ENCODE measurements at regions not wholly inside any gene's neighbourhood (a gene's known extent, or its start where the extent isn't known, plus 50 kb on each side); places are given as distances from the start of the nearest gene placed in this dataset.

DNA sequence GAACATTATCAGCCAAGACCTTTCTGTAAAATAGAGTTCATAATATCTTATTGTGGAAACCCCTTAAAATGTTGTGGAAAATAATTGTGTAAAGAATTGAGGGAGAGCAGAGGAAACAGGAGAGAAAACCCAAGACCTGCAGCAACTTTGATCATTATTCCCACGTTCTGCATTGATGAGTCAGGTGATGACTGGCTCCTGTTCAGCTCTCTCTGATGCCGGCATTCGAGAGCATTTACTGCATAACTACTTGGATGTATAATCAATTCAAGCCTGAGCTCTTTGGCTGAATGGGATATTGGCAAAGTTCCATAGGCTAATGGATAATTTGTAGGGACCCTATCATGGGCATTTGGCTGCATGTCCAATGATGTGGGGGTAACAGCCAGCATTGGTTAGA, 176.3 kb upstream of the ARID2 start:
- no peak for DNase-seq

GRCh38 chr12:45557016-45557415, 172.5 kb upstream of the ARID2 start:
- peak; percentile 75 for DNase-seq

DNA sequence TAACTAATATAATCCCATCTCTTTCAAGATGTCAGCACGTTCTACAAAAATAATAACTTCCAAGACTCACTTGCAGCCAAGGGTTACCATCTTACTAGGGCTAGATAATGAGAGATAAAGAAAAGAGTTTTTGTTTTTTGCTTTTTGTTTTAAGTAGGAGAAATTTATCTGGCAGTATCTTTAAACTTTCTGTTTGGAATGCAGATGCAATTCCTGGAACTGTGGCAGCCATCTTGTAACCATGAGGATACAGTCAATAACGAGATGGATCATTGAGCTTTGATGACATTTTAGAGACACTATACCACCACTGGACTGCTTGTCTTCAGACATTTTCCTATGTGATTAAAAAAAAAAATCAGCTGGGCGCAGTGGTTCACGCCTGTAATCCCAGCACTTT, 171.2 kb upstream of the ARID2 start:
- DNase-seq, result no peak

DNA sequence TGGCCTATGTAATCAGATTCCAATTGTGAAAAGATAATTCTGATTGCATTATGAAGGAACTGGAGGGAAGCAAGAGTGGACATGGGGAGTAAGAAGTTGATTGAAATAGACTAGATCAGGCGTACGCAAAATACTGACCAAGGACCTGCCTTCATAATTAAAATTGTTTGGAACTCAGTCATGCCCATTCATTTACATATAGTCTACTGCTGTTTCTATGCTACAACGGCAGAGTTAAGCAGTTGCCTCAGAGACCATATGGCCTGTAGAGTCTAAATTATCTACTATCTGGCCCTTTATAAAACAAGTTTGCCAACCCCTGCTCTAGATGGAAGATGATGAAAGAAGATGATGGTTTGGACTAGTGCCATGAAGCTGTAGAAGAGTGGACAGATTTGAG, 170.0 kb upstream of the ARID2 start:
- no peak for DNase-seq

DNA sequence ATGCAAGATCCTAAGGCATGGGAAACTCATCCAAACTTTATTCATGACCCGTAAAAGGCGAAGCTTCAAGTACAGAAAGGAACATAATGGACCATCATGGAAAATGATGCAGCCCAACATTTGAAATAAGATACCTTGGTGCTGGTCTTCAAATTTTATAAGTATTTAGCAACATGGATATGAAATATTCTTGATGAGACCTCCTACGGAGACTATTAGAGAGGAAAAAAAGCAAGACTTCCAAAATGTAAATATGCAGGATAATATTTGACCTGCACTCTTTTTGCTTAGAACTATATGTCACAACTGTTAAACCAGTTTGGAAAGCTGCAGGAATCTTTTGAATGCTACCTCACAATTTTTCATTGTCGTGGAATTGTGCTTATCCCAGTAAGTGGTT, 168.8 kb upstream of the ARID2 start:
- DNase-seq, result no peak

DNA sequence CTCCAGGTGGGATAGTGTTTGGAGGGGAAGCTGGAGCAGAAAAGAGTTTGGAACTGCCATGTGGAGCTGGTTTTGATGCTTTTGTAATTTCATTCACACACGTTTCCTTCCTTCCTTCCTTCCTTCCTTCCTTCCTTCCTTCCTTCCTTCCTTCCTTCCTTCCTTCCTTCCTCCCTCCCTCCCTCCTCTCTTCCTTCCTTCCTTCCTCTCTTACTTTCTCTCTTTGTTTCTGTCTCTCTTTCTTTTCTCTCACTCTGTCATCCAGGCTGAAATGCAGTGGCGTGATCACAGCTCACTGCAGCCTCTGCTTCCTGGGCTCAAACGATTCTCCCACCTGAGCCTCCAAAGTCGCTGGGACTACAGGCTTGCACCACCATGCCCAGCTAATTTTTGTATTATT, 168.0 kb upstream of the ARID2 start:
- no peak for DNase-seq

DNA sequence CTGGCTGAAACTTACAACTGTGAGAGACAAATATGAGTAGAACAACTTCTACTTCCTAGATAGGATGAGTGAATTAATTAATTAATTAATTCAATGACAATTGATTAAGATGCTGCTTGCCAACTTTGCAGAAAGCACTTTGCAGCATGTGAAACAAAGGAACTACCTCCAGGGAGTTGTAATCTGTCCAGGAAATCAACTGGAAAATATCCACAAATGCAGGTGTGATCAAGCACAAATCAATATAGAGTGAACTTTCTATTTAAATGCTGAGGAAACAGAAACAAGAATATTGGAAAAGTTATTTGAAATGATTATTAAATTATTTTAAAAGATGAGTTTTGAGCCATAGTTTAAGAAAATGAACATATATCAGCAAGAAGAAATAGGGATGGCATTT, 163.9 kb upstream of the ARID2 start:
- no peak for DNase-seq

- no peak for DNase-seq
Observed at GRCh38 chr12:45566257-45566656, 163.2 kb upstream of the ARID2 start.

DNA sequence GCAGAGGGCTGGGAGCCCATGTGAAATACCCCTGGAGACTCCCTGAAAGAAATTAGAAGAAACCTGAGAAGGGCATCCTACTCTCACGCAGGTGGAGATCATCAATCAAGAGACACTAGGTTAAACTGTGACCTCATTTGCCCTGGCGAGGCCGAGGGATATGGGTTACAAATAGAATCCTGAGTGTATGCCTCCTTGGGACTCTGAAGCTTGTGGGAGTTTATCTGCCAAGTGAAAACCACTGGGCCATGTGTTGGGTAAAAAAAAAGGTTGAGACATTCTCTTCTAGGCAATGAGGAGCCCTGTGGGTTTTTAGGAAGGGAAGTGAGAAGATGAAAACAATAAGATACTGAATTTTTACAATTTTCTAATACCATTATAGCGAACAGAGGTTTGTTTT, 160.7 kb upstream of the ARID2 start:
- peak; percentile 92 for DNase-seq

GRCh38 chr12:45570501-45570900, 159.0 kb upstream of the ARID2 start:
- no peak for DNase-seq

DNA sequence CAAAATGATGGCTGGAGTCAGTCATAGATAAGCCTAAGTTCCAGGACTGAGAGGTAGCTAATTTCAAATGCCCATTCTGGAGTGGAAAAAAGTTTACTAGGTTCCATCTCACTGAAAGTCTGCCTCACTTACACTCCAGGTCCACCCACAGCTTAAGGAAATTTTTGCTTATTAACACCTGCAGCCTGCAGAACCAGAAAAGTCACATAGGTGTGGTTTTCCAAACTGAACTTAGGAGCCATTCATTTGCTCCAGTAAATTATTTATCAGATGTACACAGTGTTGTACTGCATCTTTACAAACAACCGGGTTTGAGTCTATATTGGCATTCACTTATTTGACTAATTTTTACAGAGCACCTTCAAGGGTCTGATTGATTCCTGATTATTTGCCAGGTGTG, 157.4 kb upstream of the ARID2 start:
- no peak for DNase-seq

DNA sequence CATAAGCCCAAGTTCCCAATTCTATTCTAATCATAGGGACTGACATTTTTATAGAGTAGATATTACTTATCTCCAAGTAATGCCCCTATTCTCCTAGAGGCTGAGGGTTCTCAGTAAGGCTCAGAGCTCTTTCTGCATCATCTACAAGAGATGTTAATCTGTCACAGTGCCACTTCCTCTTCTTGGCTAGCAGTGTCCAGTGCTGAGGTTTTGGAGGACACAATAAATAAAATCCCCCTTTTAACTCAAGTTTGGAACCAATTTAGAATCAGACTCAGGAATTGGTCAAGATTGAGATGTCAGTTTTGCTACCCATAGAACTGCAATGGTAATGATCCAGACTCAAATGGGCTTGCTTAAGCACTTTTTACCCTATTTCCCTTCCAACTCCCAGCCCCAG, 154.1 kb upstream of the ARID2 start:
- peak; percentile 76 for DNase-seq

DNA sequence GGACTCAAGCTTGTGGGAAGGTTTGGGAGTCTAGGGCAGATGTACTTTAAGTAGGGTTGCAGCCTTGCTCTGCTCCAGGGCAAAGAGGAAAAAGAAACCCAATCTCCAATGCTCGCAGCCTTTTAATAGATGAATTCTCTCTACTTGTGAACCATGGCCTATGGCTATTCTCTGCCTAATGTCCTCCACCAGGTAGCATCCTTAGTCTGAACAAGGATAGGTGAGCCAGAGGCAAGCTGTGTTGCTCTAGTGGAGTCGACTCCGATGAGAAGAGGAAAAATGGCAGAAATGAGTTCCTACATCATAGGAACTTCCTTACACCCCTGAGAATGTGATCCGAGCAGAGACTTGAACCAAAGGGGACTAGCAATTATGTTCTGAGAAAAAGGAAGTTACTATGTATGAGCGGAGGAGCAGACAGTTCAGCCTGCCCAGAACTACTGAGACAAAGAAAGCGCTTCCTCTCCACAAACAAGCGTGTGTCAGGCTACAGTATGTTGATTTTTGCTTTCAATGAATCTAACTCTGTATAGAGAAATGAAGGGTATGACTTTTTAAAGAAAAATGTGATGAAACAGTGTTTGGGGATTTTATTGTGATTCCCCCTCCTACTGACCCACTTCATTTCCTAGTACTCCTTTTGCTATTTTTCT, 153.6 kb upstream of the ARID2 start:
- peak; percentile 91 for DNase-seq

- DNase-seq, result no peak
Observed at GRCh38 chr12:45577844-45578399, 151.6 kb upstream of the ARID2 start.

- peak; percentile 39 for DNase-seq
Observed at GRCh38 chr12:45580356-45580969, 149.0 kb upstream of the ARID2 start.

- DNase-seq, result no peak
Observed at GRCh38 chr12:45581112-45581511, 148.4 kb upstream of the ARID2 start.

- DNase-seq, result no peak
Observed at GRCh38 chr12:45582536-45582935, 147.0 kb upstream of the ARID2 start.

DNA sequence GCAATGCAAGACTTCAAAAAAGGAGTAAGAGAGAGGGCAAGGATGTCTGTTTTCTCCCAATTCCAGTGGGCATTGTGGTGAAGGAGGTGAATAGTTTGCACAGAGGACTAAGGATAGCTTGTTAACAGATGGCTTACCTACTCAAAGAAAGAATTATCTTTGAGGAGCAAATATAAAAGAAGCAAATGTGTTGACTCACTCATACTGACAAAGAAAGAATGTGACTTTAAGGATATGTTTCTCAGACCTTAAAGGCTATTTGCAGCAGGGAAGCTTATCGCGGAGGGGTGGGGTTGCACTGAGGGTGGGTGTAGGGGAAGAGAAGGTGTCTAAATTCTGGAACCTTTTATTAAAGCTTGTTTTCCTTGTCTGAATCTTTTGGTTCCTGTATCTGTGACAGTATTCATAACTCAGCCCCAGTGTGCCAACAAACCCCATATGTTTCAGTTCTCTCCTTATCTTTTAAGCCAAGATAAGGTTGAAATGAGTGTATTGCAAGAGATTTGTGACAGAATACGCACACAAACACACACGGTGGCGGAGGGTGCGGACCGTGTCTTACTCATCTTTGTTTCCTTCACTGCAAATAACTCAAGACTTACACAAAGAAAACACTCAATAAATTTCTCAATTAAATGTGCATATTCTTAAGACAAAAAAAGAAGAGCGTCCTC, 146.4 kb upstream of the ARID2 start:
- peak; percentile 72 for DNase-seq

- no peak for DNase-seq
Observed at GRCh38 chr12:45584336-45584735, 145.2 kb upstream of the ARID2 start.

DNA sequence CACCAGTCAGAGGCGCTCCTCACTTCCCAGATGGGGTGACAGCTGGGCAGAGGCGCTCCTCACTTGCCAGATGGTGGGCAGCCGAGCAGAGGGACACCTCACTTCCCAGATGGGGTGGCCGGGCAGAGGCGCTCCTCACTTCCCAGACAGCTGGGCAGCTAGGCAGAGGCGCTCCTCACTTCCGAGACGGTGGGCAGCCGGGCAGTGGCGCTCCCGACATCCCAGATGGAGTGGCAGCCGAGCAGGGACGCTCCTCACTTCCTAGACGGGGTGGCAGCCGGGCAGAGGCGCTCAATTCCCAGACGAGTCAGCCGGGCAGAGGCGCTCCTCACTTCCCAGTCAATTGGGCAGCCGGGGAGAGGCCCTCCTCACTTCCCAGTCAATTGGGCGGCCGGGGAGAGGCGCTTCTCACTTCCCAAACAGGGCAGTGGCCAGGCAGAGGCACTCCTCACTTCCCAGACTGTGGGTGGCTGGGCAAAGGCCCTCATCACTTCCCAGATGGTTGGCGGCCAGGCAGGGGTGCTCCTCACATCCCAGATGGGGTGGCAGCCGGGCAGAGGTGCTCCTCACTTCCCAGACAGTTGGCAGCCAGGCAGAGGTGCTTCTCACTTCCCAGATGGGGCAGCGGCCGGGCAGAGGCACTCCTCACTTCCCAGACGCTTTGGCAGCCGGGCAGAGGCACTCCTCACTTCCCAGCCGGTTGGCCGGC, 143.8 kb upstream of the ARID2 start:
- no peak for DNase-seq

DNA sequence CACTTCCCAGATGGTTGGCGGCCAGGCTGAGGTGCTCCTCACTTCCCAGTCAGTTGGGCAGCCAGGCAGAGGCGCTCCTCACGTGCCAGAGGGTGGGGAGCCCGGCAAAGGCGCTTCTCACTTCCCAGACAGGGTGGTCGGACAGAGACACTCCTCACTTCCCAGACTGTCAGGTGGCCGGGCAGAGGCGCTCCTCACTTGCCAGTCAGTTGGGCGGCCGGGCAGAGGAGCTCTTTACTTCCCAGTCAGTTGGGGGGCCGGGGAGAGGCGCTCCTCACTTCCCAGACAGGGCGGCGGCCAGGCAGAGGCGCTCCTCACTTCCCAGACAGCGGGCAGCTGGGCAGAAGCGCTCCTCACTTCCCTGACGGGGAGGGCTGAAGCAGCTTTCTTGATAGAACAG, 143.0 kb upstream of the ARID2 start:
- no peak for DNase-seq

DNA sequence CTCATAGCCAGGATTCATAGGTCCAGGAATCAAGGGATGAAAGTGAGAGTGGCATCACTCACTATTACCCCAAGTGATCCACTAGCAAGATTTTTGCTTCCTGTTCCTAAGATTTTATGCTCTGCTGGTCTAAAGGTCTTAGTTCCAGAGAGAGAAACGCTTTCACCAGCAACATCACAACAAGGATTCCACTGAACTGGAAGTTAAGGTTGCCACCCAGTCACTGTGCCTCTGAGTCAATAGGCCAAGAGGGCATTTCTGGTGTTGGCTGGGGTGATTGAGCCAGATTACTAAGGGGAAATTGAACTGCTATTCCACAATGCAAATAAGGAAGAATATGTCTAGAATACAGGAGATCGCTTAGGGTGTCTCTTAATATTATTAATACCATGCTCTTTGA, 142.5 kb upstream of the ARID2 start:
- no peak for DNase-seq

DNA sequence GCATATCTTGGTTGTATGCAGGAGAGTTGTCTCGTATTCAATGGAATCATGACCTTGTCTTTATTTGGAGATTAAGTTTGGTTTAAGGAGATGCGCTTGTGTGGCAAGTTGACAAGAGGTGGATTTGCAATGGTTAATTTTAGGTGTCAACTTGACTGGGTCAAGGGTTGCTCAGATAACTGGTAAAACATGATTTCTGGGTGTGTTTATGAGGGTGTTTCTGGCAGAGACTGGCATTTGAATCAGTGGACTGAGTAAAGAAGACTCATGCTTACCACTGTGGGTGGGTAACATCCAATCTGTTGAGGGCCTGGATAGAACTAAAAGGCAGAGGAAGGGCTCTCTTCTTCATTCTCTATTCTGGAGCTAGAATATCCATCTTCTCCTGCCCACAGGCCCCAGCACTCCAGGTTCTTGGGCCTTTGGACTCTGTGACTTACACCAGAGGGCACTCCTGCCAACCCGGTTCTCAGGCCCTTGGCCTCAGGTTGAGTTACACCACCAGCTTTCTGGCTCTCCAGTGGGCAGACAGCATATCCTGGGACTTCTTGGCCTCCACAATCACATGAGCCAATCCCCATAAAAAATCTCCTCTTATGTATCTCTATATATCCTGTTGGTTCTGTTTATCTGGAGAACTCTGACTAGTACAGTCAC, 141.5 kb upstream of the ARID2 start:
- DNase-seq, result no peak

All from MV-4-11 (cell line).